Tibial artery (tissue), 4 donors: ENCODE measurements at regions not wholly inside any gene's neighbourhood (a gene's known extent, or its start where the extent isn't known, plus 50 kb on each side); places are given as distances from the start of the nearest gene placed in this dataset.

ENCODE experiments used
- DNase-seq, 2 donors: peaks; one replicate each; pipeline ENCODE4 v3.0.0-alpha.2; 2019
- H3K27ac ChIP-seq, 2 donors: fragments of 200-600 bp; sonication (generic) in 1 of 2; 1 replicate in 1 of 2; 2 replicates in 1 of 2; pipeline ENCODE4 v1.5.1; 2018 to 2019; ENCODE audit warnings: mild to moderate bottlenecking in 1 of 2
- H3K27me3 ChIP-seq, 2 donors: fragments of 200-600 bp; sonication (generic) in 1 of 2; one replicate each; pipeline versions ENCODE4 v1.5.1 to v1.6.0; 2016 to 2019
- H3K36me3 ChIP-seq, 3 donors: fragments of 200-600 bp; sonication (generic) in 2 of 3; one replicate each; pipeline ENCODE4 v1.5.1; 2016 to 2019; ENCODE audit warnings: mild to moderate bottlenecking in 2 of 3
- H3K4me1 ChIP-seq, 4 donors: fragments of 200-600 bp; sonication (generic) in 2 of 4; 1 replicate in 3 of 4; 2 replicates in 1 of 4; pipeline ENCODE4 v1.5.1; 2016 to 2019
- H3K4me3 ChIP-seq, 2 donors: fragments of 200-600 bp; sonication (generic) in 1 of 2; 1 replicate in 1 of 2; 2 replicates in 1 of 2; pipeline ENCODE4 v1.5.1; 2018 to 2019; ENCODE audit warnings: mild to moderate bottlenecking in 2 of 2
- H3K9me3 ChIP-seq, 3 donors: fragments of 200-600 bp; sonication (generic) in 1 of 3; one replicate each; pipeline ENCODE4 v1.5.1; 2016 to 2019
- CTCF ChIP-seq, 2 experiments: fragments of 200-600 bp in 1 of 2; fragments of 450-650 bp in 1 of 2; IDR thresholded peaks; one replicate each; pipeline ENCODE4 v1.5.1; 2017 to 2019; ENCODE audit warnings: antibody characterized with exemption in 2 of 2, mild to moderate bottlenecking in 1 of 2, moderate library complexity in 1 of 2
- intact Hi-C: fragments of 100-400 bp; cut with DNase I; formaldehyde crosslinking; loops from one replicate; pipeline ENCODE4 v1.15.0; 2023; ENCODE audit warnings: low total_unique reads

- Histone ChIP-seq H3K9me3 (no peaks in the 10 kb centered on the region), H3K27ac (no peak overlapping the region), H3K27me3 (no peaks in the 10 kb centered on the region), H3K36me3 (no peaks in the 10 kb centered on the region), H3K4me3 (no peak overlapping the region), H3K4me1 (peaks cover 0 to 11% (median 0%) of the 10 kb centered on the region in 4 donors)
- no peak for DNase-seq
- intact Hi-C loops: no loop called here
- TF ChIP-seq CTCF (IDR thresholded peaks at IDR 0.05): no peak
Observed at GRCh38 chr6:54586251-54586650, 260.3 kb upstream of the FAM83B start.

GRCh38 chr6:54587277-54587676 is 259.3 kb upstream of the FAM83B start:
- DNase-seq: no peak
- no peak overlapping the region for H3K27ac ChIP-seq
- intact Hi-C loops: no loop called here
- no peaks in the 10 kb centered on the region for H3K9me3 ChIP-seq
- H3K36me3 ChIP-seq: no peaks in the 10 kb centered on the region
- H3K27me3 ChIP-seq: no peaks in the 10 kb centered on the region
- peaks cover 0 to 11% (median 0%) of the 10 kb centered on the region in 4 donors for H3K4me1 ChIP-seq
- TF ChIP-seq CTCF (IDR thresholded peaks at IDR 0.05): no peak
- no peak overlapping the region for H3K4me3 ChIP-seq

- Histone ChIP-seq H3K9me3 (no peaks in the 10 kb centered on the region), H3K27me3 (no peaks in the 10 kb centered on the region), H3K4me3 (no peak overlapping the region), H3K36me3 (no peaks in the 10 kb centered on the region), H3K27ac (no peak overlapping the region), H3K4me1 (peaks cover 0 to 11% (median 0%) of the 10 kb centered on the region in 4 donors)
- no peak for DNase-seq
- no peak for TF ChIP-seq CTCF (IDR thresholded peaks at IDR 0.05)
- intact Hi-C loops: no loop called here
Observed at GRCh38 chr6:54588176-54588575, 258.4 kb upstream of the FAM83B start.

GRCh38 chr6:54595844-54596243 is 250.7 kb upstream of the FAM83B start:
- intact Hi-C loops: no loop called here
- Histone ChIP-seq H3K4me1 (no peaks in the 10 kb centered on the region), H3K9me3 (no peaks in the 10 kb centered on the region), H3K27ac (no peak overlapping the region), H3K4me3 (no peak overlapping the region), H3K27me3 (no peaks in the 10 kb centered on the region), H3K36me3 (no peaks in the 10 kb centered on the region)
- no peak for DNase-seq
- TF ChIP-seq CTCF (IDR thresholded peaks at IDR 0.05): no peak

GRCh38 chr6:54598787-54599313 is 247.7 kb upstream of the FAM83B start:
- Histone ChIP-seq H3K27ac (no peak overlapping the region), H3K27me3 (no peaks in the 10 kb centered on the region), H3K9me3 (no peaks in the 10 kb centered on the region), H3K4me1 (no peaks in the 10 kb centered on the region), H3K4me3 (no peak overlapping the region), H3K36me3 (no peaks in the 10 kb centered on the region)
- DNase-seq: no peak
- no peak for TF ChIP-seq CTCF (IDR thresholded peaks at IDR 0.05)
- intact Hi-C loops: no loop called here
